Neural progenitor cell (in vitro differentiated cells): ENCODE measurements at regions not wholly inside any gene's neighbourhood (a gene's known extent, or its start where the extent isn't known, plus 50 kb on each side); places are given as distances from the start of the nearest gene placed in this dataset.

Experiments used
- EZH2 ChIP-seq: fragments of 200-600 bp; sonication (generic); IDR thresholded peaks from 2 replicates; pipeline ENCODE4 v1.6.1; 2017; ENCODE audit warnings: antibody characterized with exemption, mild to moderate bottlenecking, moderate library complexity
- TF ChIP-seq, protein P1 (sequence below): fragments of 200-600 bp; sonication (generic); IDR thresholded peaks from 2 replicates; pipeline ENCODE4 v1.5.1; 2017; ENCODE audit warnings: antibody characterized with exemption, mild to moderate bottlenecking

GRCh38 chr5:144659634-144660227 is 489.1 kb downstream of the KCTD16 start:
- TF ChIP-seq, protein P1, sequence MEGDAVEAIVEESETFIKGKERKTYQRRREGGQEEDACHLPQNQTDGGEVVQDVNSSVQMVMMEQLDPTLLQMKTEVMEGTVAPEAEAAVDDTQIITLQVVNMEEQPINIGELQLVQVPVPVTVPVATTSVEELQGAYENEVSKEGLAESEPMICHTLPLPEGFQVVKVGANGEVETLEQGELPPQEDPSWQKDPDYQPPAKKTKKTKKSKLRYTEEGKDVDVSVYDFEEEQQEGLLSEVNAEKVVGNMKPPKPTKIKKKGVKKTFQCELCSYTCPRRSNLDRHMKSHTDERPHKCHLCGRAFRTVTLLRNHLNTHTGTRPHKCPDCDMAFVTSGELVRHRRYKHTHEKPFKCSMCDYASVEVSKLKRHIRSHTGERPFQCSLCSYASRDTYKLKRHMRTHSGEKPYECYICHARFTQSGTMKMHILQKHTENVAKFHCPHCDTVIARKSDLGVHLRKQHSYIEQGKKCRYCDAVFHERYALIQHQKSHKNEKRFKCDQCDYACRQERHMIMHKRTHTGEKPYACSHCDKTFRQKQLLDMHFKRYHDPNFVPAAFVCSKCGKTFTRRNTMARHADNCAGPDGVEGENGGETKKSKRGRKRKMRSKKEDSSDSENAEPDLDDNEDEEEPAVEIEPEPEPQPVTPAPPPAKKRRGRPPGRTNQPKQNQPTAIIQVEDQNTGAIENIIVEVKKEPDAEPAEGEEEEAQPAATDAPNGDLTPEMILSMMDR = no peak
- TF ChIP-seq EZH2 = no peak
